AG04450 (cell line): ENCODE measurements at regions not wholly inside any gene's neighbourhood (a gene's known extent, or its start where the extent isn't known, plus 50 kb on each side); places are given as distances from the start of the nearest gene placed in this dataset.

Experiments
- CTCF ChIA-PET: fragments of 300-600, 350-600 bp; formaldehyde crosslinking; extraction: SDS; loops from one replicate; lab custom pipeline; 2022; ENCODE audit warnings: antibody characterized with exemption, inconsistent platforms; lab: Charles Lee
- POLR2A ChIA-PET: fragments of 350-600 bp; formaldehyde crosslinking; extraction: SDS; loops from one replicate; lab custom pipeline; 2021; ENCODE audit warnings: antibody characterized with exemption, inconsistent platforms; lab: Yijun Ruan, JAX
- DNase-seq: peaks from one replicate; pipeline ENCODE4 v3.0.0-alpha.2; 2011; ENCODE audit warnings: low read depth, low spot score
- H3K27ac ChIP-seq: one replicate; pipeline ENCODE4 v1.5.1; 2012; ENCODE audit warnings: low read depth, low read length, control low read depth
- H3K27me3 ChIP-seq: one replicate; pipeline ENCODE4 v1.6.0; 2012; ENCODE audit warnings: low read length; ENCODE audit not compliant: control insufficient read depth, insufficient read depth
- H3K4me3 ChIP-seq: 2 replicates; pipeline ENCODE4 v1.5.1; 2011; ENCODE audit warnings: mild to moderate bottlenecking, low read depth, low read length, control low read depth
- H3K9me3 ChIP-seq: 2 replicates; pipeline ENCODE4 v1.5.1; 2012; ENCODE audit warnings: low read length; ENCODE audit not compliant: control insufficient read depth, insufficient read depth
- CTCF ChIP-seq: IDR thresholded peaks from 2 replicates; pipeline ENCODE4 v1.5.1; 2011; ENCODE audit warnings: low read depth, low read length, control low read depth, inconsistent platforms

GRCh38 chr12:92342574-92342973, 196.9 kb upstream of the BTG1 start:
- ChIA-PET POLR2A (no interaction called here), CTCF (no interaction called here)
- no peaks in the 10 kb centered on the region for H3K27me3 ChIP-seq
- H3K9me3 ChIP-seq, result no peaks in the 10 kb centered on the region; the same call in 1 of the 2 replicates
- no peak overlapping the region for H3K27ac ChIP-seq
- DNase-seq, result no peak
- no peak for TF ChIP-seq CTCF
- no peak overlapping the region for H3K4me3 ChIP-seq

- POLR2A ChIA-PET, result no interaction called here
- DNase-seq, result no peak
Measured at GRCh38 chr12:92341065-92341668, 195.5 kb upstream of the BTG1 start.

GRCh38 chr12:92340441-92341064, 194.9 kb upstream of the BTG1 start:
- CTCF ChIA-PET, result no interaction called here
- H3K27ac ChIP-seq, result no peak overlapping the region
- no peaks in the 10 kb centered on the region; the same call in 1 of the 2 replicates for H3K9me3 ChIP-seq
- no peak for TF ChIP-seq CTCF
- POLR2A ChIA-PET, result no interaction called here
- H3K4me3 ChIP-seq, result no peak overlapping the region
- DNase-seq, result no peak
- no peaks in the 10 kb centered on the region for H3K27me3 ChIP-seq

More at GRCh38 chr12:92341065-92341668, 195.5 kb upstream of the BTG1 start:
- Histone ChIP-seq H3K9me3 (no peaks in the 10 kb centered on the region; the same call in 1 of the 2 replicates), H3K4me3 (no peak overlapping the region), H3K27ac (no peak overlapping the region), H3K27me3 (no peaks in the 10 kb centered on the region)
- CTCF ChIA-PET, result no interaction called here
- no peak for TF ChIP-seq CTCF

- no peak for DNase-seq
- Histone ChIP-seq H3K27ac (no peak overlapping the region), H3K27me3 (no peaks in the 10 kb centered on the region), H3K4me3 (no peak overlapping the region), H3K9me3 (no peaks in the 10 kb centered on the region; the same call in 1 of the 2 replicates)
- no peak for TF ChIP-seq CTCF
- ChIA-PET CTCF (no interaction called here), POLR2A (interaction anchor here (0.9 kb wide), 1 partner anchor 194 kb away, joined by 3 read pairs; the partner anchor contains the start of gene BTG1)
Measured at GRCh38 chr12:92340003-92340402, 194.4 kb upstream of the BTG1 start.

- H3K4me3 ChIP-seq, result no peak overlapping the region
- POLR2A ChIA-PET, result interaction anchor here (0.9 kb wide), 1 partner anchor 194 kb away, joined by 3 read pairs; the partner anchor contains the start of gene BTG1
- H3K27ac ChIP-seq, result no peak overlapping the region
- CTCF ChIA-PET, result no interaction called here
- no peaks in the 10 kb centered on the region for H3K27me3 ChIP-seq
- H3K9me3 ChIP-seq, result no peaks in the 10 kb centered on the region; the same call in 1 of the 2 replicates
- no peak for DNase-seq
- no peak for TF ChIP-seq CTCF
Measured at GRCh38 chr12:92339198-92339821, 193.7 kb upstream of the BTG1 start.
